HUES64 (cell line): ENCODE measurements at regions not wholly inside any gene's neighbourhood (a gene's known extent, or its start where the extent isn't known, plus 50 kb on each side); places are given as distances from the start of the nearest gene placed in this dataset.

ENCODE experiments used
- H3K27ac ChIP-seq: 2 replicates; pipeline ENCODE4 v1.7.0; 2013; ENCODE audit warnings: low read depth, low read length, inconsistent platforms
- H3K27me3 ChIP-seq: 2 replicates; pipeline ENCODE4 v1.6.1; 2013; ENCODE audit warnings: mild to moderate bottlenecking, low read length; ENCODE audit not compliant: insufficient read depth
- H3K36me3 ChIP-seq: 2 replicates; pipeline ENCODE4 v1.6.1; 2013; ENCODE audit warnings: mild to moderate bottlenecking, low read length; ENCODE audit not compliant: insufficient read depth
- H3K4me1 ChIP-seq: 2 replicates; pipeline ENCODE4 v1.6.1; 2013; ENCODE audit warnings: mild to moderate bottlenecking, low read length, moderate library complexity; ENCODE audit not compliant: insufficient read depth
- H3K4me3 ChIP-seq: 2 replicates; pipeline ENCODE4 v1.5.1; 2013; ENCODE audit warnings: mild to moderate bottlenecking, low read length, moderate library complexity
- H3K9ac ChIP-seq: 2 replicates; pipeline ENCODE4 v1.6.1; 2013; ENCODE audit warnings: mild to moderate bottlenecking, low read depth, low read length
- H3K9me3 ChIP-seq: 2 replicates; pipeline ENCODE4 v1.6.1; 2013; ENCODE audit warnings: low read depth, low read length; ENCODE audit not compliant: insufficient read depth
- WGBS: fragments of 150-250, 120-280 bp; methylation state at CpG from one replicate; pipeline ENCODE4 v1.1.7; 2013; ENCODE audit warnings: missing lambda C conversion rate; 5-methylcytosine and 5-hydroxymethylcytosine counted together

DNA sequence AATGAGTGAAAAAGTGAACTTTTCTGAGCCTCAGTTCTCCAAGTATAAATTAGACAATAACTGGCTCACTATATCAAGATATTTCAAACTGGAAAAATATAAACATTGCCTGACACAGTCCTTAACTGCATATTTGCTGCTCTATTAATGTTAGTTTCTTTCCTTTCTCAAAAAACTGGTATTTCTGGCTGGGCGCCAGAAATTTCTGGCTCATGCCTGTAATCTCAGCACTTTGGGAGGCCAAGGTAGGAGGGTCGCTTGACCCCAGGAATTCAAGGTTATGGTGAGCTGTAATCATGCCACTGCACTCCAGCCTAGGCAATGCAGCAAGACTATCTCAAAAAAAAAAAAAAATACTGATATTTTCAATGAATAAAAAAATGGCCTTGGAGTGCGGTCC is 227.0 kb downstream of the MAGEB17 start:
- Histone ChIP-seq H3K9ac (no peak overlapping the region), H3K36me3 (no peaks in the 10 kb centered on the region), H3K4me1 (peaks cover 5% of the 10 kb centered on the region; the same call in 1 of the 2 replicates), H3K27ac (no peak overlapping the region), H3K9me3 (no peaks in the 10 kb centered on the region), H3K4me3 (no peak overlapping the region), H3K27me3 (no peaks in the 10 kb centered on the region)
- 95% methylated on average over 2 of the region's 3 CpGs for whole genome bisulfite sequencing

DNA sequence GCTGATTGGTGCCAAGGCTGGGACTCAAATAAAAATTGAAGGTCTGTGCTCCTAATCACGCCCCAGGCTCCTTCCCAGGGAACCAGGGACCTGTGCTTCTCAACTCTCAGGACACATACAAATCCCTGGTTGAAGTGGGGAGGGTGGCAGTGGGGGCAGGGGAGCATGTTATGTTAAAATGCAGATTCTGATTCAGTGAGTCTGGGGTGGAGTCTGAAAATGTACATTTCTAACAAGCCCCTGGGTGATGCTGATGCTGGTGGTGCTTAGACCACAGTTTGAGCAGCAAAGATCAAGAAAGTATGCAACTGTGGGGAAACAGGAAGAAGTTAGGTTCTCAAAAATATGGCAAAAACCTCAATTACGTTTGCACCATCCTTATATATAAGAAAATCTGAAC is 236.5 kb downstream of the MAGEB17 start:
- H3K4me3 ChIP-seq: no peak overlapping the region
- H3K27ac ChIP-seq: no peak overlapping the region
- no peaks in the 10 kb centered on the region for H3K36me3 ChIP-seq
- no peaks in the 10 kb centered on the region for H3K27me3 ChIP-seq
- H3K9me3 ChIP-seq: no peaks in the 10 kb centered on the region
- no peaks in the 10 kb centered on the region for H3K4me1 ChIP-seq
- 80% methylated on average over 1 of the region's 2 CpGs for WGBS
- H3K9ac ChIP-seq: no peak overlapping the region

DNA sequence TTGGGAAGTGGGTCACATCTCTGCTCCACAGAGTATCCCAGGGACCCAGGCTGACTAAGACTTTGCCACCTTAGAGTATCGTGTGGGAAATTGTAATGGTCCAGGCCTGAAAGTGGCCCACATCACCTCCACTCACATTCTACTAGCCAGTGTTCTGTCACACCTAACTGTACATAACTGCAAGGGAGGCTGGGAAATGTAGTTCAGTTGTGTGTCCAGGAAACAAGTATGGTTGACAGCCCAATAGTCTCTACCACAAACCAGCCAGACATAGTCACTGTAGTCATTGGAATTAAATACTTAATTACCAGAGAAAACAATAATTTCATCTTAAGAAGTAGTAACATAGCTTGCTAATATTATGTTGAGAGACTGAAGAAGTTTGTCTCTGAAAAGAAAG is 233.4 kb upstream of the S100G start:
- H3K4me3 ChIP-seq: no peak overlapping the region
- WGBS: no CpG with 5 or more reads among the region's 1 CpG
- H3K27ac ChIP-seq: no peak overlapping the region
- no peaks in the 10 kb centered on the region for H3K4me1 ChIP-seq
- no peaks in the 10 kb centered on the region for H3K27me3 ChIP-seq
- no peaks in the 10 kb centered on the region for H3K9me3 ChIP-seq
- H3K36me3 ChIP-seq: no peaks in the 10 kb centered on the region
- H3K9ac ChIP-seq: no peak overlapping the region

DNA sequence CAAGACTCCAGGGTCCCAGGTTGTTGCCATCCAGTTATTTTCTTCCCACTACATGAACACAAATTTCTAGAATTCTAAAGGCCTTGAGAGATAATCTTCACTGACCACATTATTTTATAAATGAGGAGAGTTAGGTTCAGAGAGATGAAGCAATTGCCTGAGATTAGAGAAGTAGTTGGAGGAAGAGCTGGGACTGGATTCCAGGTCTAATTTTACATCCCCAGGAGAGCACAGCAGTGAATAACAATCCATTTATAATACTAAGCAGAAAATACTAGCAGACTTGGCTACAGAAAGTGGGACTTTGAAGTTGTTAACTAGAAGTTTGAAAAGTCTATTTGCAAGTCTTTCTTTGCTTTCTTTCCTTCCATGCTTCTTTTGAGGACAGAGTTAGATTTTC is 231.3 kb upstream of the S100G start:
- Histone ChIP-seq H3K27ac (no peak overlapping the region), H3K4me3 (no peak overlapping the region), H3K4me1 (no peaks in the 10 kb centered on the region), H3K9me3 (no peaks in the 10 kb centered on the region), H3K36me3 (no peaks in the 10 kb centered on the region), H3K27me3 (no peaks in the 10 kb centered on the region), H3K9ac (no peak overlapping the region)

DNA sequence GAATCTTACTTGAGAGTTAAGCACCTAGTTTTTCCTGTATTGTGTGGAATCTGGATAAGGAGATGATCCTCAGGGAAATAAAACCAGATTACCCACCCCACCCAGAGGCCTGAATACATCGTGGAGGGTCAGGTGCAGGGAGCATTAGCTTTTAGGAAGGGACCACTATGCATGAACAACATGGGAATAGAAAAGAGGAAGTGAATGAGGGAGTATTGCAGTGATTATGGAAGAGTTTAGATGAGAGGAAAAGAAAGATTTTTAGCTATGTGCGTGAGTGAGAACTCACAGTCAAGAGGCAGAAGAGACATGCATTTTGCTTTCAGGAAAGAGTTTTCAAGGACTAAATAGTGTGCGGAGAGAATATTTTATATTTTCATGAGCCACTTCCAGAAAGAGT is 222.3 kb upstream of the S100G start:
- no peaks in the 10 kb centered on the region for H3K4me1 ChIP-seq
- no peak overlapping the region for H3K4me3 ChIP-seq
- H3K36me3 ChIP-seq: no peaks in the 10 kb centered on the region
- no peaks in the 10 kb centered on the region for H3K27me3 ChIP-seq
- 90% methylated on average over 3 of the region's 3 CpGs for WGBS
- no peak overlapping the region for H3K27ac ChIP-seq
- no peaks in the 10 kb centered on the region for H3K9me3 ChIP-seq
- H3K9ac ChIP-seq: no peak overlapping the region

DNA sequence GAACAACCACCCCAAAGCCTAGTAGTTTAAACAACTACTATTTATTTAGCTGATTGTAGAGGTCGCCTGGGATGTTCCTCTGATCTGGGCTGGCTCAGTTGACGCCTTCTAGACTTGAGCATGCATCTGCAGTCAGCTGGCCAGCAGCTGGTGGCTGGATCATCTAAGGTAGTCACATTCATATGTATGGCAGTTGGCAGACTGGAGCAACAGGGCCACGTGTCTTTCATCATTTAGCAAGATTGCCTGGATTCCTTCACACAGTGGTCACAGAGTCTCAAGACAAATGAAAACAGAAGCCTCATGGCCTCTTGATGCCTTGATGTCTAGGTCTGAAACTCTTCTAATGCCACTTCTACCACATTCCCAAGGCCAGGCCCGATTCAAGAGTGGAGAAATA is 220.6 kb upstream of the S100G start:
- Histone ChIP-seq H3K9ac (no peak overlapping the region), H3K36me3 (no peaks in the 10 kb centered on the region), H3K4me1 (no peaks in the 10 kb centered on the region), H3K27ac (no peak overlapping the region), H3K4me3 (no peak overlapping the region), H3K27me3 (no peaks in the 10 kb centered on the region), H3K9me3 (no peaks in the 10 kb centered on the region)
- 96% methylated on average over 4 of the region's 4 CpGs for WGBS

DNA sequence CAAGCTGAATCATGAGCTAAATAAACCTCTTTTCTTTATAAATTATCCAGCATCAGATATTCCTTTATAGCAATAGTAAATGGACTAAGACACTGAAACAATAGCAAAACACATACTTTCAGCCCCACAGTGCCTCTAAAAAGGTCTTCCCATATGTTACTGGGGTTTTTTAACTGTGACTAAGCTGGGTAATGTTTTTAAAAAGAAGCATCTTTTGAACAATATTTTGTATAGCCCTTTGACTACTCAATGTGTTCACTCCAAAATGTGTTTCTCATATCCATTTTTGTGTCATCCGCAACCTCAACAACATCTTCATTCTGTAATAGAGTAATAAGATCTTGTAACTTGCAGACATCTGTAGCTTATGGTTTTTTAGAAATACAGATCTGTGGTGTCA is 218.7 kb upstream of the S100G start:
- no peak overlapping the region for H3K4me3 ChIP-seq
- no peak overlapping the region for H3K9ac ChIP-seq
- WGBS: no CpG with 5 or more reads among the region's 1 CpG
- H3K36me3 ChIP-seq: no peaks in the 10 kb centered on the region
- no peaks in the 10 kb centered on the region for H3K4me1 ChIP-seq
- no peaks in the 10 kb centered on the region for H3K27me3 ChIP-seq
- no peak overlapping the region for H3K27ac ChIP-seq
- H3K9me3 ChIP-seq: no peaks in the 10 kb centered on the region

DNA sequence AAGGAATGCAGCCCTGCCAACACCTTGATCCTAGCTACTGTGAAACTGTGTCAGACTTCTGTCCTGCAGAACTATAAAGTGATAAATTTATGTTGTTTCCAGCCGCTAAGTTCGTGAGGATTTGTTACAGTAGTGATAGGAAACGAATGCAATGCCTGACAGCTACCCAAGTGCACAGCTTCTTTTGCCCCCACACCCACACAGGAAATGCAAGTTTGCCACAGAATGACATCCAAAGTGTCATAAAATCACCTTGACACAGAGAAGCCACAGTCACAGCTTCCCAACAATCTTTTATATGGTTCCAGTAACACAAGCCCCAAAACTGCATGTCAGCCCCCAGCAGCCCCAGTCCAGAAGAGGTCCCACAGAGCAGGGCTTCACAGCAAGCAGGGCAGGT is 216.9 kb upstream of the S100G start:
- no peaks in the 10 kb centered on the region for H3K9me3 ChIP-seq
- H3K36me3 ChIP-seq: no peaks in the 10 kb centered on the region
- H3K27ac ChIP-seq: no peak overlapping the region
- H3K4me3 ChIP-seq: no peak overlapping the region
- no peak overlapping the region for H3K9ac ChIP-seq
- 83% methylated on average over 3 of the region's 3 CpGs for WGBS
- no peaks in the 10 kb centered on the region for H3K27me3 ChIP-seq
- H3K4me1 ChIP-seq: peaks cover 4% of the 10 kb centered on the region; the same call in 1 of the 2 replicates

DNA sequence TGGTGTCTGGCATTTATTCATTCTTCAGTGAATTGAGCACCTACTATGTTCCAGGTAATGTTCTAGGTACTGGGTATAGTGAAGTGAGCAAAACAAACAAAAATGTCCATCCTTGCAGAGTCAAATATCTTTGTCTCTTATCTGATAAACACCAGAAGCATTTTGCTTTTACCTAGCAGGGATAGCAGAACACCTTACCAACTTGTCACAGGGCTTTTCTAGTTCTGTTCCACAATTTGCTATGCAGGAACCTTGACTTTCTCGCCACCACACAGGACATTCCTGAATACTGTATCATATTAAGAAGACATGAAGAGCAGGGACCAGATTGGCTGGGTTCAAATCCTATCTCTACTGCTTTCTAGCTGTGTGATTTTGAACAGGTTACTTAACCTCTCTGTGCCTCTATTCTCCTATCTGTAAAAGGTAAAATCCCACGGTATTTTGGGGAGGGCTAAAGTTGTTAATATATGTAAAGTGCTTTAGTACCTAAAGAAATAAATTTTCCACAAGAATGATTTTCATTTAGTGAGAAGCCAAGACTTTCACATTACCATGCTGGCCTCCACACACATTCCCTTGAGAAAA is 214.5 kb upstream of the S100G start:
- no peak overlapping the region for H3K4me3 ChIP-seq

DNA sequence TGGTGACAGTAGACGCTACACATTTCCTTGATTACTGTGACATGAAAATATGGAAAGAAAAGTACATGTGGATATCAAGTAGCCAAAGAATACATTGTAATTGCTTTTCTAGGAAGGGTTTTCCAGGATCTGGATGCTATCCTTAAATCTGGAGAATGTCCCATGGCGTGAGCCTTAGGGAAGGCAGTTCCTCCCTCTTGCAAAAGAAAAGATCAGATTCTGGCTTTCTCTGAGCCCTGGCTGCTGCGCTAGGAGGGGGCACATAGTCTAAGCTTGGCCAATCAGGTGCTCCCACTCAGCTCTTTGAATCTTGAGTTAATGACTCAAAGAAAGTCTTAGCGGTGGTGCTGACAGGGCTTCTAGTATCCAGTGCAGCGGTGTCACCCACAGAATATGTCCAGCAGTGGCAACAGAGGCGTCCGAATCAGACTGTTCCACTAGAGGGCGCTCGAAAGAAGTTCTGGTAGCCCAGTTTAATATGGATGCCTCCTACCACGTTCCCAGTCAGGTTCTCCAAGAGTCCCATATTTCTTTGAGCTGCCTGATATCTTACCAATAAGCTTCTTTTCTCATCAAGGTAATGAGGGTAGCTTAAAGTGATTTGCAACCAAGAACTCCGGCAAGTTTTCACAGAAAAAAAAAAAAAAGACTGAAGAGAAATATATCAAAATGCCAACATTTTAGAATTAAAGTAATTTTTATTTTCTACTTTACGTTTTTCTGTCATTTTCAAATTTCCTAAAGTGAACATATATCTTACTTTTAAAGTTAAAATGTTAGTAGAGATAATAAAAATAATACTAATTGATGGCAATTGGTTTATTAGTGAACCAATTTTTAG is 213.4 kb upstream of the S100G start:
- Histone ChIP-seq H3K9ac (no peak overlapping the region), H3K4me1 (peaks cover 4% of the 10 kb centered on the region; the same call in 1 of the 2 replicates), H3K4me3 (no peak overlapping the region), H3K27ac (no peak overlapping the region), H3K27me3 (no peaks in the 10 kb centered on the region), H3K36me3 (no peaks in the 10 kb centered on the region), H3K9me3 (no peaks in the 10 kb centered on the region)
- WGBS: 28% methylated on average over 10 of the region's 12 CpGs

More for the DNA sequence above, 214.5 kb upstream of the S100G start:
- peaks cover 4% of the 10 kb centered on the region; the same call in 1 of the 2 replicates for H3K4me1 ChIP-seq
- H3K27me3 ChIP-seq: no peaks in the 10 kb centered on the region
- no peak overlapping the region for H3K27ac ChIP-seq
- no peaks in the 10 kb centered on the region for H3K9me3 ChIP-seq
- no CpG with 5 or more reads among the region's 2 CpGs for WGBS
- H3K9ac ChIP-seq: no peak overlapping the region
- no peaks in the 10 kb centered on the region for H3K36me3 ChIP-seq

DNA sequence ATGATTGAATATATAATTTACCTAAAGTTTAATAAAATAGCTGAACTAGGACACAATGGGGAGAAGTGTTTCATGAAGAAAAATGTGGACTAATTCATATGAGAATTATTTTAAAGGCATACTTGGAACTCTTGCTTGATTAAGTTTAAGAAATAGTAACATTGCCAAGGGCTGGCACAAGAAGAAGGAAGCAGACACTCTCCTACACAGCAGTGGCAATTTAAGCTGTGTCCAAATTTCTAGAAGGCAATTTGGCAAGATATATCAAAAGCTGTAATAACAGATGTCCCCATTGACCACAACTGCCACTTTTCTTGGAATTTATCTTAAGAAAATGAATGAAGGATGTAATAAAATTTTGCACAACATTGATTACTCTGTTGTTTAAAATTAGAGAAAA is 209.5 kb upstream of the S100G start:
- peaks cover 6% of the 10 kb centered on the region; the same call in 1 of the 2 replicates for H3K4me1 ChIP-seq
- no peaks in the 10 kb centered on the region for H3K27me3 ChIP-seq
- H3K4me3 ChIP-seq: no peak overlapping the region
- H3K27ac ChIP-seq: no peak overlapping the region
- no peaks in the 10 kb centered on the region for H3K9me3 ChIP-seq
- no peaks in the 10 kb centered on the region for H3K36me3 ChIP-seq
- H3K9ac ChIP-seq: no peak overlapping the region
